Fibroblast of mammary gland (primary cell): ENCODE measurements at regions not wholly inside any gene's neighbourhood (a gene's known extent, or its start where the extent isn't known, plus 50 kb on each side); places are given as distances from the start of the nearest gene placed in this dataset.
"Not testable (repeated sequence)": the region's sequence is repeated elsewhere in the genome, so short reads cannot be mapped to it uniquely, and the experiment has no call there.

Experiments
- DNase-seq: peaks from one replicate; pipeline ENCODE4 v3.0.0-alpha.2; 2010; ENCODE audit warnings: low read depth
- H3K4me3 ChIP-seq: 2 replicates; pipeline ENCODE4 v1.5.1; 2011; ENCODE audit warnings: low read depth, mild to moderate bottlenecking, low read length, moderate library complexity; ENCODE audit not compliant: control insufficient read depth
- TF ChIP-seq, protein P1 (sequence below): conservative IDR thresholded peaks from 2 replicates; pipeline ENCODE4 v1.5.1; 2011; ENCODE audit warnings: low read depth, low read length, inconsistent platforms; ENCODE audit not compliant: control insufficient read depth, insufficient read depth

DNA sequence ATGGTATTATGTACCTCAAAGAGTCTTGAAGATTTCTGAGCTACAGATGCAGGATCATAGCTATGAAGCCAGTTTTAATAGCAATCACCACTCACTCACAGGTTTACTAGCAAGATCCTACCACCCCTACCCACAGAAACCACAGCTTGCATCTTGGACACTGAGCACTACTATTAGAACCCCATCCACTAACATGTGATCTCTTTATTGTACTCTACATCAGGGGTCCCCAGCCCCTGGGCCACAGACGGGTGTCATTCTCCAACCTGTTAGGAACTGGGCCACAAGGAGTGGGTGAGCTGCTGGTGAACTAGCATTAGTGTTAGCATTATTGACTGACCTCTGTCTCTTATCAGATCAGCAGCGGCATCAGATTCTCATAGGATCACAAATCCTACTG, 844.8 kb upstream of the CHORDC1 start:
- H3K4me3 ChIP-seq, result no peak overlapping the region
- TF ChIP-seq, protein P1, sequence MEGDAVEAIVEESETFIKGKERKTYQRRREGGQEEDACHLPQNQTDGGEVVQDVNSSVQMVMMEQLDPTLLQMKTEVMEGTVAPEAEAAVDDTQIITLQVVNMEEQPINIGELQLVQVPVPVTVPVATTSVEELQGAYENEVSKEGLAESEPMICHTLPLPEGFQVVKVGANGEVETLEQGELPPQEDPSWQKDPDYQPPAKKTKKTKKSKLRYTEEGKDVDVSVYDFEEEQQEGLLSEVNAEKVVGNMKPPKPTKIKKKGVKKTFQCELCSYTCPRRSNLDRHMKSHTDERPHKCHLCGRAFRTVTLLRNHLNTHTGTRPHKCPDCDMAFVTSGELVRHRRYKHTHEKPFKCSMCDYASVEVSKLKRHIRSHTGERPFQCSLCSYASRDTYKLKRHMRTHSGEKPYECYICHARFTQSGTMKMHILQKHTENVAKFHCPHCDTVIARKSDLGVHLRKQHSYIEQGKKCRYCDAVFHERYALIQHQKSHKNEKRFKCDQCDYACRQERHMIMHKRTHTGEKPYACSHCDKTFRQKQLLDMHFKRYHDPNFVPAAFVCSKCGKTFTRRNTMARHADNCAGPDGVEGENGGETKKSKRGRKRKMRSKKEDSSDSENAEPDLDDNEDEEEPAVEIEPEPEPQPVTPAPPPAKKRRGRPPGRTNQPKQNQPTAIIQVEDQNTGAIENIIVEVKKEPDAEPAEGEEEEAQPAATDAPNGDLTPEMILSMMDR, result no peak
- no peak for DNase-seq

DNA sequence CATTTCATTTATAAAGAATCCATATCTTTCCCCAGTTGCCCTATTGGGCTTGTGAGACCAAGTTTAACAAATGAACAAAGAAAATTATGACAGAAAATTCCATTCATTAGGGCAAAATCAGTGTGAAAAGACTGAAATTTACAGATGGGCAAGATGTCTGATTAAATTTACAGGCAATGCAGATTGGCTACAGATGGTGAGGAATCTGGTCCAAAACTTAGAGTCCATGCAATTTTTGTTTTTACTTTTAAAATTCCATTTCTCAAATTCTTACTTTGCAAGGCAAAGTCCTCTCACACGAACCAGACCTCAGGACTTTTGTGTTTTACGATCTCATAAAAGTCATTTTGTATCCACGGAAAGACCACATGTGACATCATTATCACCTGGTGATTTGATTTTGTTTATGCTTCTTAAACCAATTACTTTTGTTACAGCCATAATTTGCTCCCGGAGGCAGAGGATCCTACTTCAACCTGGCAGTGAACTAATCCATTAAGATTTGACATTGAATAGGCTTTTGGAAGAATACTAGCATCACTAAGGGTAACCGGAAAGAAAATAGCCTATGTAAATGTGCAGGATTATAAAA, 843.7 kb upstream of the CHORDC1 start:
- no peak overlapping the region for H3K4me3 ChIP-seq
- no peak for DNase-seq
- TF ChIP-seq, protein P1, result no peak

DNA sequence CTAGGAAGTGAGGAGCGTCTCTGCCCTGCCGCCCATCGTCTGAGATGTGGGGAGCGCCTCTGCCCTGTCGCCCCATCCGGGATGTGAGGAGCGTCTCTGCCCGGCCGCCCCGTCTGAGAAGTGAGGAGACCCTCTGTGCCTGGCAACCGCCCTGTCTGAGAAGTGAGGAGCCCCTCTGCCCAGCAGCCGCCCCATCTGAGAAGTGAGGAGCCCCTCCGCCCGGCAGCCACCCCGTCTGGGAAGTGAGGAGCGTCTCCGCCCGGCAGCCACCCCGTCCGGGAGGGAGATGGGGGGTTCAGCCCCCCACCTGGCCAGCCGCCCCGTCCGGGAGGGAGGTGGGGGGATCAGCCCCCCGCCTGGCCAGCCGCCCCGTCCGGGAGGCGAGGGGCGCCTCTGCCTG, 840.5 kb upstream of the CHORDC1 start:
- not testable (repeated sequence) for H3K4me3 ChIP-seq, DNase-seq

DNA sequence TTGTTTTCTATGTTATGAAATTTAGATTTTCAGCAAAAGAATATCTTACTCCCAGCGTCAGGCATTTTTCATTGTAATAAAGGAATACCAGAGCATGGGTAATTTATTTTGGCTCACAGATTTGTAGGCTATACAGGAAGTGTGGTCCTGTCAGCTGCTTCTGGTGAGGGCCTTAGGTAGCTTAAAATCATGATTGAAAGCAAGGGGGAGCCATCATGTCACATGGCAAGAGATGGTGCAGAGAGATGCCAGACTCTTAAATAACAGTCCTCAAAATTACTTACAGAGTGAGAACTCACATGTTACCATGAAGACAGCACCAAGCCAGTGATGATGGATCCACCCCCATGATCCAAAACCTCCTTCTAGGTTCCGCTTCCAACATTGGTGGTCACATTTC, 825.0 kb upstream of the CHORDC1 start:
- TF ChIP-seq, protein P1, result no peak
- H3K4me3 ChIP-seq, result no peak overlapping the region
- DNase-seq, result no peak

DNA sequence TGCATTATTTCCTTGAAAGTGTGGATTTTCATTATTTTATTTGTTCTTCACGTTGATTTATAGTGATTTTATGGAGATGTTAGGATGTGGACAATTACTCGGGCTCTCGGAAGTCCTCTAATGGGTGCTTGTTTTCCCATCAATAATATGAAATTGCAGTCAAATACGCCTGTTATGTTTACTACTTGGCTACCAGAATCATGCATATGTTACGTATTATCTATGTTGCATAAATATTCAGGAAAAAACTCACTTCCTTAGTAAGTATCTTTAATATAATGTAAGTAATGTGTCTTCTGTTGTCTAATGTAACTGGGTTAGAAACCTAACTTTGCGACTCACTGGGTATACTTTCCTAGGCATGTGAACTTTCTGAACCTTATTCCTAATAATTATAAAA, 823.4 kb upstream of the CHORDC1 start:
- H3K4me3 ChIP-seq, result no peak overlapping the region
- TF ChIP-seq, protein P1, result no peak
- no peak for DNase-seq

DNA sequence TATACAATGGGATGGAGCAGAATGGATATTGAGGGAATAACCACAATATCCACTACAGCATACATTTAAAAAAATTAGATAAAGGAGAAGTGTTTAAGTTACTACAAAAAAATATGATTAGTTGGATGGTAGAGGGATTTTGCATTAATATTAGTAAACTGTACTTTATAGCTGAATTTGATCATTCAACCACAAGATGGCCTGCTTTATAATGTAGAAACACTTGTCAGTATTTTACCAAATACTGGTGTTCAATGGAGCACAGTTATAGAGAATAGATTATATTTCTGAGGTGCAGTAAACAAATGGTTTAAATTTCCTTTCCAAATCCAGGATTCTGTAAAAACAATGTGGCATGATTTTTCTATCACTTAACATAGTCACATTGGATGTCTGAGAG, 818.8 kb upstream of the CHORDC1 start:
- TF ChIP-seq, protein P1, result no peak
- DNase-seq, result no peak

DNA sequence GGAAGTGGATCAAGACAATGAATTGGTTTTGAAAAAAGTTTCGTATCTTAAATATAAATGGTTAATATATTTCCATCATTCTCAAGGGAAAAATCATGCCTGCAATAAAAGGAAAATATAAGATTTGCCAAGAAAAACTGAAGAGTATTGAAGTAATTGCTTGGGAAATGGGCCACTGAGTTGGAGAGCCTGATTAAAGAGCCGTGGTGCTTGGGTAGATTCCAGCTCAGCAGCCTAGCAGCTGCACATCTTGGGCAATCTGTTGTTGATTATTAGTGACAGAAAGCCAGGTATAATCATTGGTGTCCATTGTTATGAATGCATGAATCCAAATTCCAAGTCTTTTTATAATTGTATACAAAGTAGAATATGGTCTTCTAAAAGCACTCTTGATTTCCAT, 800.9 kb upstream of the CHORDC1 start:
- TF ChIP-seq, protein P1, result no peak
- no peak overlapping the region for H3K4me3 ChIP-seq
- no peak for DNase-seq

More for the DNA sequence above, 818.8 kb upstream of the CHORDC1 start:
- no peak overlapping the region for H3K4me3 ChIP-seq

DNA sequence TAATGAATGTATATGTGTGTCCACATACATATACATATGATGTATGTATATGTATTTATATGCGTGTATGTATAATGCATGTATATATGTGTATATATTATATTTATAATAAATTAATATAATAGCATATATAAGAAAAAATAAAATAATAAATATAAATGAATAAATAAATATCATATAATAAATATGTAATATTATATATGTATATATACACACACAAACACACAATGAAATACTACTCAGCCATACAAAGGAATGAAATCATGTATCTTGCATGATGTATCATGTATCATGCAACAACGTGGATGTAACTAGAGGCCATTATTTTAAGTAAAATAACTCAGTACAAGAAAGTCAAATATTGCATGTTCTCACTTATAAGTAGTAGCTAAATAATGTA, 788.7 kb upstream of the CHORDC1 start:
- TF ChIP-seq, protein P1, result no peak
- DNase-seq, result no peak
- H3K4me3 ChIP-seq, result no peak overlapping the region
